Activated naive CD8-positive, alpha-beta T cell treated with anti-CD3 and anti-CD28 coated beads for 36 hours (primary cell): ENCODE measurements at regions not wholly inside any gene's neighbourhood (a gene's known extent, or its start where the extent isn't known, plus 50 kb on each side); places are given as distances from the start of the nearest gene placed in this dataset.
A peak's percentile ranks its signal among the peaks of the same experiment; 100 is the strongest.
"Not testable (repeated sequence)": the region's sequence is repeated elsewhere in the genome, so short reads cannot be mapped to it uniquely, and the experiment has no call there.

ENCODE experiments used
- DNase-seq: peaks from one replicate; pipeline ENCODE4 v3.0.0; 2021
- H3K27ac Mint-ChIP-seq: one replicate; pipeline ENCODE4 v1.8.0; 2022; ENCODE audit warnings: mild to moderate bottlenecking, moderate library complexity, mixed read lengths
- H3K27me3 Mint-ChIP-seq: one replicate; pipeline ENCODE4 v1.8.0; 2022; ENCODE audit warnings: mild to moderate bottlenecking, mixed read lengths
- H3K36me3 Mint-ChIP-seq: one replicate; pipeline ENCODE4 v1.8.0; 2021; ENCODE audit warnings: mild to moderate bottlenecking, mixed read lengths
- H3K4me1 Mint-ChIP-seq: one replicate; pipeline ENCODE4 v1.8.0; 2021; ENCODE audit warnings: mixed read lengths
- H3K4me3 Mint-ChIP-seq: one replicate; pipeline ENCODE4 v1.8.0; 2022; ENCODE audit warnings: mild to moderate bottlenecking, moderate library complexity, mixed read lengths
- H3K9me3 Mint-ChIP-seq: one replicate; pipeline ENCODE4 v1.8.0; 2022; ENCODE audit warnings: mixed read lengths

DNA sequence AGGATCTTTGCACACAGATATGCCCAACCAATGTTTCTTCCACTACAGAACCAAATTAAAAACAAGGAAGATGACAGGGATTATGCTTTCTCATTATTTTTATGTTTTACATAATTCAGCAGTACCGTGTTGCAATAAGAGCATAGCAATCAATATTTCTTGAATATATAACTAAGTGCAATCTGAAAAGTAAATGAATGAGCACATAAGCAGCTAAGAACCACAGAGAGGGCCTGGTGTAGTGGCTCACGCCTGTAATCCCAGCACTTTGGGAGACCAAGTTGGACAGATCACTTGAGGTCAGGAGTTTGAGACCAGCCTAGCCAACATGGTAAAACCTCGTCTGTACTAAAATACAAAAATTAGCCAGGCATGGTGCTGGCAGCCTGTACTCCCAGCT, 423.7 kb downstream of the MRPL39 start:
- H3K27me3 Mint-ChIP-seq: no peaks in the 10 kb centered on the region
- H3K27ac Mint-ChIP-seq: no peak overlapping the region
- H3K36me3 Mint-ChIP-seq: no peaks in the 10 kb centered on the region

DNA sequence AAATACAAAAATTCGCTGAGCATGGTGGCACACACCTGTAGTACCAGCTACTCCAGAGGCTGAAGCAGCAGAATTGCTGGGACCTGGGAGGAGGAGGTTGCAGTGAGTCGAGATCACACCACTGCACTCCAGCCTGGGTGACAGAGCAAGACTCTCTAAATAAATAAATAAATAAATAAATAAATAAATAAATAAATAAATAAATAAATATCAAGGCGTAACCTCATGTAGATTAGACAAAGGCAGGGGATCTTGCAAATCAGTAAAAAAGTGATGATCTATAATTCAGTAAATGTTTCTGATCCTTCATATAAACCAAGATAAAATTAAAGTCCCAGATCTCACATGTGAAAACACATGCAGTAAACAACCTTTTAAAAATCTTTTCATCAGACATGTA, 425.6 kb downstream of the MRPL39 start:
- not testable (repeated sequence) for H3K4me1 Mint-ChIP-seq, H3K9me3 Mint-ChIP-seq, H3K4me3 Mint-ChIP-seq, DNase-seq, H3K27me3 Mint-ChIP-seq, H3K36me3 Mint-ChIP-seq, H3K27ac Mint-ChIP-seq

More for the DNA sequence above, 423.7 kb downstream of the MRPL39 start:
- Mint-ChIP-seq H3K4me1 (no peaks in the 10 kb centered on the region), H3K9me3 (no peaks in the 10 kb centered on the region), H3K4me3 (no peak overlapping the region)
- DNase-seq: no peak

DNA sequence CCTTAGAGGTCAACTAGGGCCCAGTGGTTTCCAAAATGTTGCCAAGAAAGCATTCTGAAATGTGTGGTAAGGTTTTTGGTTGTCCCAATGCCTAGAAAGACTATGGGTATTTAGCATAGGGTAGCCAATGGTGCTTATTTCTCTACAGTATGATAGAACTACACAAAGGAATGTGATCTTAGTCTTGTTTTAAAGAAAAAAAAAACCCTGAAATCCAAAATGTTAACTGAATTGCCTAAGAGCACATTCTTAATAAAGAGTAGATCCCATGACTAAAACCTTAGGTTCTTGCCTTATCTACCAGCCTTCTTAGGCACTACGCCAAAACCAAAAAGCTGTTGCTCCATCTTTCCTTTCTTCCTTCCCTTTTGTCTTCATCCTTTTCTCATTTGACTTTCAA, 428.2 kb downstream of the MRPL39 start:
- Mint-ChIP-seq H3K4me1 (no peaks in the 10 kb centered on the region), H3K36me3 (no peaks in the 10 kb centered on the region), H3K27ac (no peak overlapping the region), H3K27me3 (no peaks in the 10 kb centered on the region), H3K4me3 (no peak overlapping the region), H3K9me3 (no peaks in the 10 kb centered on the region)
- DNase-seq: no peak

DNA sequence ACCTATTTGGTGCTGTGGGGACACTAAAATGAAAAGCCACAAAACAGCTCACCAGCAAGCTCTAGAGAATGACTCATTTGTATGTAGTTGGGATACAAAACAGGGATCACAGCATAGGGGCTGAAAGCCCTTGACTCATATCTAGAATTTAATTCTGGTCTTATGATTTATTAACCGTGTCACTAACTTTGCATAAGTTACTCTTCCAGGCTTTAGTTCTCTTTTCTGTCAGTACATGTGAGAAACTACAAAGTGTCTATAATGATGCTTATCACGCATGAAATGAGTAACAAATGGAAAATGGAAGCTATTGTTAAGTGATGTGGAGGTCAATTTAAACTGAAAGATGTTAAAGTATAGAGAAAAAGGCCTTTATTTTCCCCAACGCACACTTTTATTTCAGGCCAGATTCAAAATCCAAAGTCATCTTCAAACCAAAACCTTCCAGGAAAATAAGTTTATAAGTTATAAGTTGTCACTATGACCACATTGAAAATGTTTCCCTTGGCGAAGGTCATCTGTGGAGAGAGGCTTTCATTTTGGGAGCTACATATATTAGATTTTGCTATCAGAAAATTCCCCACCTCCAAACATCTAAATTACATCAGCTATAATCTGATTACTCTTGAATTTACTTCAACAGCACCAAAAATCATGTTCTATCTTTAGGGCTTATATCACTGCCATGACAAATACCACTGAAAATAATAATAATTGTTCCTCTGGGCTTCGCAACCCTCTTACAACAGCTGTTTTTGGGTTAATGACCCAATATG, 430.5 kb downstream of the MRPL39 start:
- Mint-ChIP-seq H3K27ac (peak overlapping the region; percentile 36), H3K9me3 (no peaks in the 10 kb centered on the region), H3K4me1 (no peaks in the 10 kb centered on the region), H3K4me3 (no peak overlapping the region), H3K27me3 (no peaks in the 10 kb centered on the region), H3K36me3 (no peaks in the 10 kb centered on the region)
- no peak for DNase-seq

DNA sequence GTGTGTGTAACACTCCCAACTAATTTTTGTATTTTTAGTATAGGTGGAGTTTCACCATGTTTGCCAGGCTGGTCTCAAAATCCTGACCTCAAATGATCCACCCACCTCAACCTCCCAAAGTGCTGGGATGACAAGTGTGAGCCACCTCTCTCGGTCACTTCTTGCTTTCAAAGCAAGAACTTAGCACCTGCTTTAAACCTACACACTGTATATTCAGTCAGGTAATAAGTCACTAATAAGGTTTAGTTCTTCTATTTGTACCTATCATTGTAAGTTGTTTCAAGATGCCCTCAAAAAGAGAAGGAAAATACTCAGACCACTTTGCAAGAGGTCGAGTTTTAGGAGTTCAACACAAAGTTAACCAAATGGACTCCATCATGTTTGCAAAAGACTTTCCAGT, 431.3 kb downstream of the MRPL39 start:
- H3K4me3 Mint-ChIP-seq: no peak overlapping the region
- no peak overlapping the region for H3K27ac Mint-ChIP-seq
- no peak for DNase-seq
- no peaks in the 10 kb centered on the region for H3K4me1 Mint-ChIP-seq
- H3K27me3 Mint-ChIP-seq: no peaks in the 10 kb centered on the region
- H3K36me3 Mint-ChIP-seq: no peaks in the 10 kb centered on the region
- no peaks in the 10 kb centered on the region for H3K9me3 Mint-ChIP-seq

DNA sequence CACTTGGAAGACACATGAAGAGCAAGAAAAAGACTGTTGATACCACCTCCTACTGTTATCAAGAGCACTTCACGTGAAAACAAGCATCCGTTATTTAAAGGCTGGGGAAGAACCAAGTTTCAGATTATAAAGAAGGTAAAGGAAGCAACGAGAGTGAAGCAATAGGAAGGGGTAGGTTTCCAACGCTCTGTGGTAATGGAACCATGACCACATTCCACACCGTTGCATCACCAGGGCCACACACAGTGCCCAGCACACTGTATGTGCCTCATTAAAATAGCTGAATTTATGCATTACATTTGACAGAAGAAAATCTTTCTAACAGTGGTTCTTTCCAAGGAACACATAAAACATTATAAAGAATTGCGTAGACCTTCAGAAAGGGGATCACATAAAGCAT, 435.8 kb downstream of the MRPL39 start:
- DNase-seq: no peak
- H3K27ac Mint-ChIP-seq: no peak overlapping the region
- H3K36me3 Mint-ChIP-seq: no peaks in the 10 kb centered on the region
- H3K4me3 Mint-ChIP-seq: no peak overlapping the region
- no peaks in the 10 kb centered on the region for H3K4me1 Mint-ChIP-seq
- peaks cover 7% of the 10 kb centered on the region for H3K9me3 Mint-ChIP-seq
- H3K27me3 Mint-ChIP-seq: no peaks in the 10 kb centered on the region

DNA sequence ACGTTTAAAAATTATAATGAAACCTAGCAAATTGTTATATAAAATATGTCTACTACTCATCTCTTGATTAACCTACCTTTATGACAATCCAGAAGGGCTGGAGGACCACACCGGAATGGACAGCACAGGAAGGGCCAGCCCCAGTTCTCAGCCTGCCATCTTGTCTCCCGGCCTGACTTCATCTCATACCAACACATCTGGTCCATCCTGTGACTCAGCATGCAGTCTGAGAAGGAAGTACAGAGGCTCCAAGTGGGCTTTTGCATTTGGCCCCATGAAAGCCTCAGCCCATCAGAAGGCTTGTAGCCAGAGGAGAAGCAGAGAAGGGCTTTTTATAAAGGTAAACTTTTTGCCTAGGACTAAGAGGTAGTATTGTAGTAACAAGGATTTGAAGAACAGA, 436.6 kb downstream of the MRPL39 start:
- Mint-ChIP-seq H3K9me3 (peaks cover 7% of the 10 kb centered on the region), H3K27me3 (no peaks in the 10 kb centered on the region), H3K36me3 (no peaks in the 10 kb centered on the region), H3K27ac (no peak overlapping the region), H3K4me3 (no peak overlapping the region), H3K4me1 (no peaks in the 10 kb centered on the region)
- no peak for DNase-seq

DNA sequence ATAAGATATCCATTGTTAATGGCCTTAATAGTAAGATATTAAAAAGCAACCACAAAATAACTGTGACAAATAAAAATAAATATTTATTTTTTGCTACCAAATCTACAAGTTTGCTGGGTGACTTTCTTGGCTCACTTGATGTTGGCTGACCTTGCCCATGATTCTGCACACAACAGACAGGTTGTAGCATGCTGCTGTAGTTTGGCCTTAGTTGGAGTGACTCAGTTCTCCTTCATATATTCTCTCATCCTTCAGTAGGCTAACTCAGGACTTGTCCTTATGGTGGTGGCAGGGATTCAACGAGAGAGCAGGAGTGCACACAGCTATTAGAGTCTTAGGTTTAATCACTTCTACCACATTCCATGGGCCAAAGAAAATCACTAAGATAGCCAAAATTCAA, 437.9 kb downstream of the MRPL39 start:
- Mint-ChIP-seq H3K27ac (no peak overlapping the region), H3K4me3 (no peak overlapping the region), H3K36me3 (no peaks in the 10 kb centered on the region), H3K4me1 (no peaks in the 10 kb centered on the region), H3K9me3 (peaks cover 7% of the 10 kb centered on the region), H3K27me3 (no peaks in the 10 kb centered on the region)
- DNase-seq: no peak

DNA sequence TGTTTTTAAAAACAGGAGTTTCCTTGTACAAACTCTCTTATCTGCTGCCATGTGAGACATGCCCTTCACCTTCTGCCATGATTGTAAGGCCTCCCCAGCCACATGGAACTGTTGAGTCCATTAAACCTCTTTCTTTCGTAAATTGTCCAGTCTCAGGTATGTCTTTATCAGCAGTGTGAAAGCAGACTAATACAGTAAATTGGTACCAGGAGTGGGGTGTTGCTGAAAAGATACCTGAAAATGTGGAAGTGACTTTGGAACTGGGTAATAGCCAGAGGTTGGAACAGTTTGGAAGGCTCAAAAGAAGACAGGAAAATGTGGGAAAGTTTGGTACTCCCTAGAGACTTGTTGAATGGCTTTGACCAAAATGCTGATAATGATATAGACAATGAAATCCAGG, 440.4 kb downstream of the MRPL39 start:
- not testable (repeated sequence) for H3K4me3 Mint-ChIP-seq, H3K9me3 Mint-ChIP-seq, H3K4me1 Mint-ChIP-seq, H3K27me3 Mint-ChIP-seq, H3K36me3 Mint-ChIP-seq, H3K27ac Mint-ChIP-seq, DNase-seq

DNA sequence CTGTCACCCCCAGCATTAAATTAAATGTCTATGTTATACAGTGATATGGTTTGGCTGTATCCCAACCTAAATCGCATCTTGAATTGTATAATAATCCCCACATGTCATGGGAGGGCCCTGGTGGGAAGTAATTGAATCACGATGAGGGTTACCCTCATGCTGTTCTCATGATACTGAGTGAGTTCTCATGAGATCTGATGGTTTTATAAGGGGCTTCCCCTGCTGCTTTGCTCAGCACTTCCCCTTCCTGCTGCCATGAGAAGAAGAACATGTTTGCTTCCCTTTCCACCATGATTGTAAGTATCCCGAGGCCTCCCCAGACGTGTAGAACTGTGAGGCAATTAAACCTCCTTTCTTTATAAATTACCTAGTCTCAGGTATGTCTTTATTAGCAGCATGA, 445.7 kb downstream of the MRPL39 start:
- Mint-ChIP-seq H3K9me3 (peaks cover 4% of the 10 kb centered on the region), H3K4me1 (no peaks in the 10 kb centered on the region), H3K27me3 (no peaks in the 10 kb centered on the region), H3K27ac (no peak overlapping the region), H3K36me3 (no peaks in the 10 kb centered on the region), H3K4me3 (no peak overlapping the region)
- DNase-seq: no peak

DNA sequence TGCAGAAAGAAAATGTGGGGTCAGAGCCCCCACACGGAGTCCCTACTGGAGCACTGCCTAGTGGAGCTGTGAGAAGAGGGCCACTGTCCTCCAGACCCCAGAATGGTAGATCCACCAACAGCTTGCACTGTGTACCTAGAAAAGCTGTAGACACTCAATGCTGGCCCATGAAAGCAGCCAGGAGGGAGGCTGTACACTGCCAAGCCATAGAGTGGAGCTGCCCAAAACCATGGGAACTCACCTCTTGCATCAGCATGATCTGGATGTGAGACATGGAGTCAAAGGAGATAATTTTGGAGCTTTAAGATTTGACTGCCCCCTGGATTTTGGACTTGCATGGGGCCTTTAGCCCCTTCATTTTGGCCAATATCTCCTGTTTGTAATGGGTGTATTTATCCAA, 452.3 kb downstream of the MRPL39 start:
- not testable (repeated sequence) for H3K9me3 Mint-ChIP-seq, H3K27ac Mint-ChIP-seq, H3K4me3 Mint-ChIP-seq, H3K36me3 Mint-ChIP-seq, H3K4me1 Mint-ChIP-seq, H3K27me3 Mint-ChIP-seq, DNase-seq

DNA sequence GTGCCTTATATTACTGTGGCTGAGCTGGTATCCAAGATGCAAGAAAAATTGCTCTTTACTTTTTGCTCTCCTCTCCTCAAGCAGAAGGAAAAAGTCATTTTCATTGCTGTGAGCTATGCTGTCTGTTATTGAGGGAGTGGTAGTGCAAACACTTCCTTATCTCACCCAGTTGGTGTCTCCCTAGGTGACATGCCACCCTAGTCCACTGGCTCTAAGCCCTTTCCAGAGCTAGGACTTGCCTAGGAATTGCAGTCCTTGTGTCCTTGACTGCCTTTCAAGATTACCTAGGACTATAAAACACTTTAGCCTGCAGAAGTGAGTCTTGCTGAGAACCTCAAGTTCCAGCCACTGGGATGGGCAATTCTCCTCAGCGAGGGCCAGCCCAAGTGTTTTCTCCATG, 458.3 kb downstream of the MRPL39 start:
- H3K9me3 Mint-ChIP-seq: no peaks in the 10 kb centered on the region
- H3K4me3 Mint-ChIP-seq: no peak overlapping the region
- H3K27ac Mint-ChIP-seq: no peak overlapping the region
- no peaks in the 10 kb centered on the region for H3K27me3 Mint-ChIP-seq
- no peaks in the 10 kb centered on the region for H3K36me3 Mint-ChIP-seq
- no peak for DNase-seq
- no peaks in the 10 kb centered on the region for H3K4me1 Mint-ChIP-seq

DNA sequence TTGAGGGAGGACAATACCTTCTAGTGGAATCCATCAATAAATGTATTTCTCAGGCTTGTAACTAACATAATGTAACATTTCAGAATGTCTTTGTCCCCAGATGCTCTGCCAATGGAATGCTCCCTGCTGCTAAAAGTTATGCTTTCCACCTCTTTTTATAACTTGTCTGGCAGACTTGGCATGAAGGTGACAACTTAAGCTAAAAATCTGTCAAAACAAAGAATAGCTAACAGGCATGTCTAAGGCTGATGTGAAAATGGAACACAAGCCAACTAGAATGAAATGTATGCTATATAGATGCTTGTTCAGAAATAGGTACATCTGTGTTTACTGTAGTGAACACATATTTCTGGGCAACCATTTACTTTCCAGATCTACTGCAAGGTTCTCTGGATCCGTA, 467.9 kb downstream of the MRPL39 start:
- Mint-ChIP-seq H3K36me3 (no peaks in the 10 kb centered on the region), H3K27me3 (no peaks in the 10 kb centered on the region), H3K27ac (no peak overlapping the region), H3K4me1 (no peaks in the 10 kb centered on the region), H3K4me3 (no peak overlapping the region), H3K9me3 (no peaks in the 10 kb centered on the region)
- no peak for DNase-seq

DNA sequence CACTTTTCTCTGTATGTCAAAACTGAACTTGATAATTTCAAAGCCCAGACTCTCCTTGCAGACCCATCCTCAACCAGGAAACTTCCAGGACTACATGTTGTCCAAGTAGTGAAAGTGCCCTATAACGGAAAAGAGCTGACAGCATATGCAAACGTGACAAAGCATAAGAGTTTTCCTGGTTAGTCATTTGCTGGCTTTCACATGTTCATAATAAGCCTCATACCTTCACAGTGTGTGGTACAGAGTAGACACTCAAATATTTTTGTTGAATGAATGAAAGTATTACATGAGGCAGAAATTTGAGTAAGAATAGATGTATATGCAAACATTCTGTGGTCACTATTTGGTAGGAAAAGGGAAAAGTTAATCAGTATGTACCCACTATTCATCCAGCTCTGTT, 473.3 kb downstream of the MRPL39 start:
- no peak overlapping the region for H3K4me3 Mint-ChIP-seq
- H3K27ac Mint-ChIP-seq: no peak overlapping the region
- H3K36me3 Mint-ChIP-seq: no peaks in the 10 kb centered on the region
- H3K27me3 Mint-ChIP-seq: no peaks in the 10 kb centered on the region
- DNase-seq: no peak
- H3K4me1 Mint-ChIP-seq: no peaks in the 10 kb centered on the region
- H3K9me3 Mint-ChIP-seq: no peaks in the 10 kb centered on the region

DNA sequence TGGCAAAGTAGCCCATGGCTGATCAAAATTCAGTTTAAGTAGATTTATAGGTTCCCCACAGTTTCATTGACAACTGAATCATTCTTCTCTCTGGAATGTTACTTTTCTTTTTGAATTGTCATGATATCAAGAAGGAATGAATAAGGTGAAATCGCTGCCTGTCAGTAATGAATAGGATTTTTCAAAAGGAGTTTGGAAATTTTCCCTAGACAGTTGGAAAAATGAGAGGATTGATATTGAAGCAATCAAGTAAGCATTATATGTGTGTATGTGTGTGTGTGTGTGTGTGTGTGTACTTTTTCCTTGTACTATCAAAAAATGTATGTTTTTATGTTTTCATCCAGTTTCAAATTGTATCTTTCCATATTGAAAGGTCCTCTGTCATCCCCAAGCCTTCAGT, 479.5 kb downstream of the MRPL39 start:
- Mint-ChIP-seq H3K36me3 (no peaks in the 10 kb centered on the region), H3K4me3 (no peak overlapping the region), H3K4me1 (no peaks in the 10 kb centered on the region), H3K27me3 (no peaks in the 10 kb centered on the region), H3K27ac (no peak overlapping the region), H3K9me3 (no peaks in the 10 kb centered on the region)
- DNase-seq: no peak

DNA sequence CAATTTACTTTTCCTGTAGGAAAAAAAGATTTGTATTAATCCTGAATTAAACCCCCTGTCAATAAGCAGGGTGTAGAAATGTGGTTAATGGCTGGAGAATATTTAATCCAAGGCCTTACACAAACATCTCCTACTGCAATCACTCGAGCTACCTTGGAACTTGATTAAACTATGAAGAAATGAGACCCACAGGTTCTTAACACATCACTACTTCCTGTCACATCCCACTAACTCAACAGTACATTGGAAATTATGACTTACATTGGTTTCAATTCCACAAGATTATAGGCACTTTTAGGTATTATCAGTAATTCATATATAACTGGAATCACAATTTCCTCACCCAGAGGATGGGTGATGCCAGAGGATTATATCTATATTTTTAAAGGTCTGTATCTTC, 480.3 kb downstream of the MRPL39 start:
- H3K27me3 Mint-ChIP-seq: no peaks in the 10 kb centered on the region
- H3K4me1 Mint-ChIP-seq: no peaks in the 10 kb centered on the region
- no peak overlapping the region for H3K27ac Mint-ChIP-seq
- no peaks in the 10 kb centered on the region for H3K9me3 Mint-ChIP-seq
- H3K36me3 Mint-ChIP-seq: no peaks in the 10 kb centered on the region
- no peak overlapping the region for H3K4me3 Mint-ChIP-seq
- no peak for DNase-seq

DNA sequence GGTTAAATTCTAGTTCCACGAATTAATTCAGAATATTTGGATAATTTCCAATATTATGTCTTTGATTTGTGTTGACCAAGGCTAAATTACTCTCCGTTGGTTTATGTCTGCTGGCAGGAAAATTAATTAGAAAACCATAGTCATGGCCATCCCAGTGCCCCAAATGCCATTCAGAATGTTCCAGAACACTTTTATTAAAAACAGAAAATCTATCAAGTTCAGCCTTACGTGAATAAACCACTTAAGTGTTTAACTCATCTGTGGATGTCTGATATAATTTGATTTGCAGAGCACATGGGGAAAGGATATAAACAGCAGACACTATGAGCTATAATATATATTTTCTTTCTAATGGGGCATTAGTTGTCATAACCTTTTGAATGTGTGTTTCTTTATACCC, 480.7 kb downstream of the MRPL39 start:
- Mint-ChIP-seq H3K4me3 (no peak overlapping the region), H3K27ac (no peak overlapping the region), H3K27me3 (no peaks in the 10 kb centered on the region), H3K9me3 (no peaks in the 10 kb centered on the region), H3K36me3 (no peaks in the 10 kb centered on the region), H3K4me1 (no peaks in the 10 kb centered on the region)
- no peak for DNase-seq
